ENCODE measurements at regions not wholly inside any gene's neighbourhood (a gene's known extent, or its start where the extent isn't known, plus 50 kb on each side); places are given as distances from the start of the nearest gene placed in this dataset.

DNA sequence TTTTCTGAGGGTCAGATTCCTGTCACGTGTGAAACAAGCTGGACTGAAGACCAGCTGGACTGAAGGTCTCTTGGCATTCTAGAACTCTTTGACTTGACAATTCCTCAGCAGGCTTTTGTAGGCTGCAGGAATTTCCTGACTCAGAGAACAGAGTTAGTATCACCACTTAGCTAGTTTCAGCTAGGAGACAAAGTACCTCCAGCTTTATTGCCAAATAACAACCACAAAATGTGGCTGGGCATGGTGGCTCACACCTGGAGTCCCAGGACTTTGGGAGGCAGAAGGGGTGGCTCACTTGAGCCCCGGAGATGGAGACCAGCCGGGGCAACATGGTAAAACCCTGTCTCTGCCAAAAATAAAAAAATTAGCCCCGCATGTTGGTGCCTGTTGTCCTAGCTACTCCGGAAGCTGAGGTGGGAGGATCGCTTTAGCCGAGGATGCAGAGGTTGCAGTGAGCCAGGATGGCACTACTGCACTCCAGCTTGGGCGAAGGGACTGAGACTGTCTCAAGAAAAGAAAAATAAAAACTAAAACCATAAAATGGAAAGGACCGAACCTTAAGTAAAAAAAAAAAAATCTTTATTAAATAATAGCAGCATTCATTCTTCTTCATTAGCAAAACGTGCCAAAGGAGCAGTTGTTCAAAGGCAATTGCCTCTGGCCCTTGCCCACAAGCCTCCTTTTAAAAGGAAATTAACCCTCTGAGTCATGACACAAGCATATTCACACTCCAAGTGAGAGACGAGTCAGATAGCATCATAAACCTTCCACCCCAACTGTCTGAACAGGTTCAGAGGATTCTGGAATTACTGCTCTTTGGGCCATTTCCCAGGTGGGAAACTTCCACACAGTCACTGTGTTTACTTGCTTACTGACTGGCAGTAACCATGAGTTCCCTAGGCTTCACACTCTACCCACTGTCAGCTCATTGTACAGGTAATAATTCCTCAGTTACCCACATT, 88.9 kb downstream of the MYL12B start:
- TF ChIP-seq, protein P1, sequence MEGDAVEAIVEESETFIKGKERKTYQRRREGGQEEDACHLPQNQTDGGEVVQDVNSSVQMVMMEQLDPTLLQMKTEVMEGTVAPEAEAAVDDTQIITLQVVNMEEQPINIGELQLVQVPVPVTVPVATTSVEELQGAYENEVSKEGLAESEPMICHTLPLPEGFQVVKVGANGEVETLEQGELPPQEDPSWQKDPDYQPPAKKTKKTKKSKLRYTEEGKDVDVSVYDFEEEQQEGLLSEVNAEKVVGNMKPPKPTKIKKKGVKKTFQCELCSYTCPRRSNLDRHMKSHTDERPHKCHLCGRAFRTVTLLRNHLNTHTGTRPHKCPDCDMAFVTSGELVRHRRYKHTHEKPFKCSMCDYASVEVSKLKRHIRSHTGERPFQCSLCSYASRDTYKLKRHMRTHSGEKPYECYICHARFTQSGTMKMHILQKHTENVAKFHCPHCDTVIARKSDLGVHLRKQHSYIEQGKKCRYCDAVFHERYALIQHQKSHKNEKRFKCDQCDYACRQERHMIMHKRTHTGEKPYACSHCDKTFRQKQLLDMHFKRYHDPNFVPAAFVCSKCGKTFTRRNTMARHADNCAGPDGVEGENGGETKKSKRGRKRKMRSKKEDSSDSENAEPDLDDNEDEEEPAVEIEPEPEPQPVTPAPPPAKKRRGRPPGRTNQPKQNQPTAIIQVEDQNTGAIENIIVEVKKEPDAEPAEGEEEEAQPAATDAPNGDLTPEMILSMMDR (IDR thresholded peaks at IDR 0.05): no peak
- TF ChIP-seq POLR2A (IDR thresholded peaks at IDR 0.05): no peak

Measured in testis (tissue), 2 donors.